Heart left ventricle (tissue), 13 donors: ENCODE measurements at regions not wholly inside any gene's neighbourhood (a gene's known extent, or its start where the extent isn't known, plus 50 kb on each side); places are given as distances from the start of the nearest gene placed in this dataset.

ENCODE experiments used
- CTCF ChIP-seq, 12 donors: fragments of 200-600 bp; sonication (generic) in 4 of 12; IDR thresholded peaks; one replicate each; pipeline versions ENCODE4 v1.5.0 to v1.8.0; 2018 to 2022; ENCODE audit warnings: antibody characterized with exemption in 12 of 12, mild to moderate bottlenecking in 5 of 12
- POLR2A ChIP-seq, 2 donors: fragments of 450-650 bp; IDR thresholded peaks; one replicate each; pipeline ENCODE4 v1.6.1; 2017; ENCODE audit warnings: antibody characterized with exemption in 2 of 2, mild to moderate bottlenecking in 2 of 2, moderate library complexity in 2 of 2
- donor health status: ischemic (EF 13 %, LVEDD 7.1; RV severe dilation, severe dysfunction).
- donor health status: DM: no; HTN: yes; CAD: no.
- donor health status: DM: no; HTN: no; CAD: no.
- donor health status: ischemic (EF 25% LVEDD 6.9; RV normal size, moderate dysfunction).
- donor health status: ischemic (EF 25% LVEDD 5.7; RV mildly dilated, moderate dysfunction).
- donor health status: ischemic (EF 35%, LVEDD 5.7; RV mildly dilated, moderate dysfunction).
- donor health status: nonischemic (EF 11% LVEDD 7.7; RV severe dilation, severe dysfunction).
- donor health status: DM: yes; HTN: yes; CAD: no.
- donor health status: PGD.
- donor health status: ischemic (EF 29% LVEDD 5.4; RV normal size, mild dysfunction).
- donor health status: nonischemic (EF 23%, LVEDD 6.1; RV moderate dilation, normal function).

- no peak for TF ChIP-seq CTCF (IDR thresholded peaks at IDR 0.05)
- no peak for TF ChIP-seq POLR2A (IDR thresholded peaks at IDR 0.05)
These were observed 395.3 kb downstream of the NUP35 start for GRCh38 chr2:183519371-183520056.
